SH-SY5Y (cell line): ENCODE measurements at regions not wholly inside any gene's neighbourhood (a gene's known extent, or its start where the extent isn't known, plus 50 kb on each side); places are given as distances from the start of the nearest gene placed in this dataset.

Experiments
- GATA2 ChIP-seq: IDR thresholded peaks from 2 replicates; pipeline ENCODE4 v1.6.1; 2011; ENCODE audit warnings: mild to moderate bottlenecking, low read depth, low read length
- GATA3 ChIP-seq: IDR thresholded peaks from 2 replicates; pipeline ENCODE4 v1.6.1; 2011; ENCODE audit warnings: low read depth, mild to moderate bottlenecking, low read length, moderate library complexity

DNA sequence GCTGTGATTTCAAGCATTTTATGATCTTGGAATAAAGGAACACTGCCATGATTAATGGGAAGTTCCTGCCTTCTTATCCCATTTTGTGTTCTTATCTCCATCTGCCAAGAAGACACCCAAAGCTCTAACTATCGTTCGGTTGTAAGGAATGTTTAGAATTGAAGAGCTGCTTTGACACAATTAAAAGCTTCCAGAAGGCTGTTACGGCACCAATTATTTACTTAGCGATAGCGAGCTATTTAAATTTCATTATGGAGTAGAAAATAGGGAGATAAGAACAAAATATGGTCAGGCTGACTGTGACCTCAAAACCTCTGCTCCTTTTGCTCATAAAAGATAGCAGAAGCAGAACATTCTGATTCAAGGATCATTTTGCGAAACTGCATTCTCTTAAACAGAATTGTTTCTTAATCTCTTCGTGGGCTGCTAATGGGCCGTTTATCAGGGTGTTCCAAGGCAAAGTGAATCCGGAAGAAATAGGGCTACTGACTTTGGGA lies 101.6 kb downstream of the SLC4A3 start:
- no peak for TF ChIP-seq GATA2
- no peak for TF ChIP-seq GATA3
